Neuronal stem cell (in vitro differentiated cells): ENCODE measurements at regions not wholly inside any gene's neighbourhood (a gene's known extent, or its start where the extent isn't known, plus 50 kb on each side); places are given as distances from the start of the nearest gene placed in this dataset.

ENCODE experiments used
- DNase-seq: peaks from one replicate; pipeline ENCODE4 v3.0.0-alpha.2; 2013; ENCODE audit warnings: low spot score
- H2AFZ ChIP-seq: one replicate; pipeline ENCODE4 v1.6.1; 2013; ENCODE audit warnings: mild to moderate bottlenecking, low read length, inconsistent platforms
- H2AK5ac ChIP-seq: 2 replicates; pipeline ENCODE4 v1.6.1; 2013; ENCODE audit warnings: low read depth, mild to moderate bottlenecking, inconsistent platforms, low read length, moderate library complexity, mixed read lengths
- H2BK120ac ChIP-seq: 2 replicates; pipeline ENCODE4 v1.6.1; 2013; ENCODE audit warnings: low read depth, mild to moderate bottlenecking, inconsistent platforms, low read length, moderate library complexity, mixed read lengths
- H2BK12ac ChIP-seq: one replicate; pipeline ENCODE4 v1.6.1; 2013; ENCODE audit warnings: low read length, inconsistent platforms
- H2BK15ac ChIP-seq: 2 replicates; pipeline ENCODE4 v1.6.1; 2013; ENCODE audit warnings: mild to moderate bottlenecking, low read length, inconsistent platforms, mixed read lengths
- H2BK5ac ChIP-seq: one replicate; pipeline ENCODE4 v1.6.1; 2013; ENCODE audit warnings: inconsistent platforms, mild to moderate bottlenecking, low read length, moderate library complexity
- H3K14ac ChIP-seq: one replicate; pipeline ENCODE4 v1.6.1; 2013; ENCODE audit warnings: low read length, inconsistent platforms
- H3K18ac ChIP-seq: 2 replicates; pipeline ENCODE4 v1.6.1; 2013; ENCODE audit warnings: low read length, inconsistent platforms
- H3K23ac ChIP-seq: 2 replicates; pipeline ENCODE4 v1.6.1; 2013; ENCODE audit warnings: low read depth, mild to moderate bottlenecking, mixed read lengths, low read length, inconsistent platforms; ENCODE audit not compliant: poor library complexity
- H3K27ac ChIP-seq: replicated peaks from 3 replicates; pipeline ENCODE4 v1.5.1; 2013; ENCODE audit warnings: low read length, inconsistent platforms
- H3K27me3 ChIP-seq, 3 experiments: 2 replicates each; pipeline ENCODE4 v1.6.1; 2013; ENCODE audit warnings: low read length in 3 of 3, mild to moderate bottlenecking in 2 of 3, inconsistent platforms in 1 of 3, low read depth in 1 of 3, mixed read lengths in 1 of 3, moderate library complexity in 1 of 3; ENCODE audit not compliant: control insufficient read depth in 3 of 3, insufficient read depth in 3 of 3
- H3K36me3 ChIP-seq, 2 donors: replicated peaks in 1 of 2; 2 replicates each; pipeline ENCODE4 v1.6.1; 2013; ENCODE audit warnings: low read length in 2 of 2; ENCODE audit not compliant: control insufficient read depth in 2 of 2, insufficient read depth in 2 of 2
- H3K4ac ChIP-seq: 2 replicates; pipeline ENCODE4 v1.6.1; 2013; ENCODE audit warnings: inconsistent platforms, mild to moderate bottlenecking, low read length, moderate library complexity
- H3K4me1 ChIP-seq, 2 donors: 1 replicate in 1 of 2; 2 replicates in 1 of 2; pipeline ENCODE4 v1.6.1; 2013; ENCODE audit warnings: low read length in 2 of 2, low read depth in 1 of 2; ENCODE audit not compliant: control insufficient read depth in 2 of 2, insufficient read depth in 1 of 2
- H3K4me2 ChIP-seq: one replicate; pipeline ENCODE4 v1.6.1; 2013; ENCODE audit warnings: mild to moderate bottlenecking, low read length, inconsistent platforms; ENCODE audit not compliant: insufficient read depth, poor library complexity, severe bottlenecking
- H3K4me3 ChIP-seq, 2 donors: 2 replicates each; pipeline ENCODE4 v1.5.1; 2013; ENCODE audit warnings: low read length in 2 of 2, mild to moderate bottlenecking in 2 of 2, inconsistent platforms in 1 of 2, moderate library complexity in 1 of 2
- H3K79me1 ChIP-seq: one replicate; pipeline ENCODE4 v1.6.1; 2013; ENCODE audit warnings: low read depth, mild to moderate bottlenecking, inconsistent platforms, low read length, moderate library complexity
- H3K9ac ChIP-seq: one replicate; pipeline ENCODE4 v1.6.1; 2013; ENCODE audit warnings: mild to moderate bottlenecking, low read depth, low read length, inconsistent platforms; ENCODE audit not compliant: poor library complexity
- H3K9me3 ChIP-seq, 2 donors: replicated peaks in 1 of 2; 2 replicates each; pipeline versions ENCODE3 to v1.6.1; 2013; ENCODE audit warnings: low read length in 2 of 2, mild to moderate bottlenecking in 2 of 2, inconsistent platforms in 1 of 2, low read depth in 1 of 2, mixed read lengths in 1 of 2, moderate library complexity in 1 of 2; ENCODE audit not compliant: control insufficient read depth in 2 of 2, insufficient read depth in 1 of 2
- H4K8ac ChIP-seq: one replicate; pipeline ENCODE4 v1.6.1; 2013; ENCODE audit warnings: low read depth, mild to moderate bottlenecking, inconsistent platforms, low read length, moderate library complexity
- H4K91ac ChIP-seq: one replicate; pipeline ENCODE4 v1.6.1; 2013; ENCODE audit warnings: low read length, low read depth, mild to moderate bottlenecking, inconsistent platforms; ENCODE audit not compliant: poor library complexity
- whole genome bisulfite sequencing, 2 donors: extraction: QIAGEN DNeasy Blood & Tissue Kit; methylation state at CpG; one replicate each; pipeline ENCODE4 v1.1.7; 2013; ENCODE audit warnings: missing lambda C conversion rate in 2 of 2, mixed read lengths in 1 of 2; ENCODE audit not compliant: insufficient read length in 2 of 2, insufficient replicate concordance in 1 of 2; ENCODE audit errors: extremely low coverage in 2 of 2; 5-methylcytosine and 5-hydroxymethylcytosine counted together

DNA sequence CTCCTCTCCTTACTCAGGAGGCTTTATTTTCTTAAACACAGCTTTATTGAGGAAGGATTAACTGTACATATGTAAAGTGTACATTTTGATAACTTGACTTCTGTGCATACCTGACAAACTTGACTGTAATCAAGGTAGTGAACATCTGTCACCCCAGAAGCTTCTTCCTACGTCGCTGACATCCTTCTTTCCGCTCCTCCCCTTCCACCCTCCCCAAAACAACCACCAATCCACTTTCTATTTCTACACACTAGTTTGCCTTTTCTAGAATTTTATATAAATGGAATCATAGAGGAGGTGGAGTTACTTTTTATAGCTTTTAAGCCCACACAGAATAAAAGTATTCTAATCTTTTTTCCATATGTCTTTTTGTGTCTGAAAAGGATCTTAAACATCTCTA is 225.2 kb upstream of the RBFOX1 start:
- Histone ChIP-seq H3K79me1 (no peaks in the 10 kb centered on the region), H2BK12ac (no peak overlapping the region), H3K14ac (no peak overlapping the region), H3K23ac (no peak overlapping the region), H3K9me3 (no peaks in the 10 kb centered on the region), H3K4me3 (no peak overlapping the region), H3K18ac (no peak overlapping the region), H3K9ac (no peak overlapping the region), H3K4ac (no peak overlapping the region), H3K36me3 (no peaks in the 10 kb centered on the region), H2AFZ (no peak overlapping the region), H4K91ac (no peak overlapping the region), H2BK15ac (no peak overlapping the region), H3K4me2 (no peak overlapping the region), H3K27me3 (no peaks in the 10 kb centered on the region), H2BK5ac (no peak overlapping the region), H2AK5ac (no peak overlapping the region), H2BK120ac (no peak overlapping the region), H3K4me1 (no peaks in the 10 kb centered on the region), H4K8ac (no peak overlapping the region), H3K27ac (no peak overlapping the region)
- 100% methylated on average over 1 of the region's 3 CpGs; no CpG with 5 or more reads in 1 of the 2 donors for WGBS, 2 donors
- no peak for DNase-seq

DNA sequence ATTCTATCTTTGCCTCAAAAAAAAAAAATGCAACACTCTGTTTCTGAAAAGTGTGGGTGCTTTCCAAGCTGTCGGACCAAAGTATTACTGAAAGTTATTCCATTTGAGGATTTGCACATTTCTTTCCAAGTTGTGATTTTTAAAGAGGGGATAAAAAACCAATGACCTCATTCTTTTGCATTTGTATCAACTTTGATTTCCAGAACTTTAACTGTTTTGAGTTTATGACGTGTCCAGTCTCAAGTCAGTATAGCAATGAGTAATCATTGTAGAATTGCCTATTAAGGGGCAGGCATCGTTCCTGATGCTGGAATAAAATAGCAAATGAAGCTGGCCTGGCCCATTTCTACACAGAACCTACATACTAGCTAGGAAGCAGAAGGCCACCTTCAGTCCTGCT is 229.6 kb upstream of the RBFOX1 start:
- Histone ChIP-seq H4K8ac (no peak overlapping the region), H3K36me3 (no peaks in the 10 kb centered on the region), H2AK5ac (no peak overlapping the region), H3K18ac (no peak overlapping the region), H3K27ac (no peak overlapping the region), H2BK120ac (no peak overlapping the region), H3K4me1 (no peaks in the 10 kb centered on the region), H3K27me3 (no peaks in the 10 kb centered on the region), H3K9ac (no peak overlapping the region), H3K79me1 (no peaks in the 10 kb centered on the region), H3K4me3 (no peak overlapping the region), H3K9me3 (no peaks in the 10 kb centered on the region), H4K91ac (no peak overlapping the region), H2BK15ac (no peak overlapping the region), H3K4me2 (no peak overlapping the region), H3K14ac (no peak overlapping the region), H2BK12ac (no peak overlapping the region), H2AFZ (no peak overlapping the region), H3K4ac (no peak overlapping the region), H3K23ac (no peak overlapping the region), H2BK5ac (no peak overlapping the region)
- no CpG with 5 or more reads among the region's 3 CpGs for WGBS, 2 donors
- DNase-seq, result no peak

DNA sequence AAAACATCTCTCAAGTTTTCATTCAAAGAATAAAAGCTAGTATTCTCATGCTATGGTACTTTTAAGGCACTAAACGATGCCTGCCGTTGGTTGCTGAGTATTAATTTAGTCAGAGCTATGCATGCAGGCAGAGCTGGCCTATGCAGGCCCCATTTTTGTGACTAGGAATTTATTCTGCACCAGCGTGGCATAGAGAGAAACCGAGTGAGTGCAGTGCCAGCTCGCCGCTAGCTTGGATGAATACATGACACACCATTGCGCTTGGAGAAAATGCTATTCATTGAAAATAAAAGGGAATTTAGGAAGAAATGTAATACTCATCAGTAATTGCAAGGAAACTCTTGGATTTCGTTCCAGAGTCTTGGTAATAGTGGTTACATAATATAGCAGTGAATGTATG is 231.6 kb upstream of the RBFOX1 start:
- Histone ChIP-seq H2BK12ac (no peak overlapping the region), H3K9ac (no peak overlapping the region), H2AFZ (no peak overlapping the region), H3K27ac (no peak overlapping the region), H2BK120ac (no peak overlapping the region), H3K79me1 (no peaks in the 10 kb centered on the region), H3K36me3 (no peaks in the 10 kb centered on the region), H3K23ac (no peak overlapping the region), H2AK5ac (no peak overlapping the region), H3K4me2 (no peak overlapping the region), H3K4me3 (no peak overlapping the region), H4K8ac (no peak overlapping the region), H3K9me3 (no peaks in the 10 kb centered on the region), H3K27me3 (no peaks in the 10 kb centered on the region), H3K4ac (no peak overlapping the region), H3K4me1 (peaks cover 0 to 5% of the 10 kb centered on the region in 2 donors), H3K18ac (no peak overlapping the region), H2BK15ac (no peak overlapping the region), H2BK5ac (no peak overlapping the region), H4K91ac (no peak overlapping the region), H3K14ac (no peak overlapping the region)
- no CpG with 5 or more reads among the region's 8 CpGs for WGBS, 2 donors
- no peak for DNase-seq

DNA sequence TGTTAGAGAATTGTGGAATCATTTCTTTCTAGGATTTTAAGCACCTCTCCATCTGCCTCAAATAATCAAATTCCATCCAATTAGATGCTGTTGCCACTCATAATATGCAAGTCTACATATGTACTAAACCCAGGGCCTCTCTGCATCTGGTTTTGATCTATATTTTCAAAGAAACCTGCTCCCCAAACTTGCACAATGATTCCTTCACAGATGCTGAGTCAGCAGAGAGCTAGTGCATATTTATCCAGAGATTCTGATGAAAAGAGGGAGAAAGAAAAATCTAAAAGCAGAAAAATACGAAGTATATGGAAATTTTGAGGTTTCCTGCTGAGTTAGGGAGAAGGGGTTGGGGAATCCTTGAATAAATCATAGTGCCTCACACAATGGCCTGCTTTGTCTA is 235.1 kb upstream of the RBFOX1 start:
- Histone ChIP-seq H3K4ac (no peak overlapping the region), H3K14ac (no peak overlapping the region), H3K79me1 (no peaks in the 10 kb centered on the region), H2BK5ac (no peak overlapping the region), H2BK120ac (no peak overlapping the region), H3K36me3 (no peaks in the 10 kb centered on the region), H2BK15ac (no peak overlapping the region), H3K18ac (no peak overlapping the region), H2BK12ac (no peak overlapping the region), H4K8ac (no peak overlapping the region), H4K91ac (no peak overlapping the region), H2AK5ac (no peak overlapping the region), H3K9ac (no peak overlapping the region), H3K27me3 (no peaks in the 10 kb centered on the region), H3K27ac (no peak overlapping the region), H2AFZ (no peak overlapping the region), H3K9me3 (no peaks in the 10 kb centered on the region), H3K23ac (no peak overlapping the region), H3K4me2 (no peak overlapping the region), H3K4me1 (peaks cover 0 to 5% of the 10 kb centered on the region in 2 donors), H3K4me3 (no peak overlapping the region)
- no peak for DNase-seq
- no CpG with 5 or more reads among the region's 1 CpG for WGBS, 2 donors
